Activated CD8-positive, alpha-beta memory T cell treated with anti-CD3 and anti-CD28 coated beads, Interleukin-2, amount 10 ng/mL, durations not matched to agents 7 days and 5 days (primary cell): ENCODE measurements at regions not wholly inside any gene's neighbourhood (a gene's known extent, or its start where the extent isn't known, plus 50 kb on each side); places are given as distances from the start of the nearest gene placed in this dataset.
"Not testable (repeated sequence)": the region's sequence is repeated elsewhere in the genome, so short reads cannot be mapped to it uniquely, and the experiment has no call there.

Experiments
- ATAC-seq: fragments of 150-1000 bp; cut with Tn5 transposase; one replicate; pipeline ENCODE4 v1.10.0; 2021; ENCODE audit warnings: moderate library complexity
- CTCF ChIA-PET: fragments of 350-600 bp; sonication (Branson Sonifier 250); formaldehyde crosslinking; loops from one replicate; lab custom pipeline; 2021; ENCODE audit warnings: antibody characterized with exemption; lab: Charles Lee
- DNase-seq: peaks from one replicate; pipeline ENCODE4 v3.0.0-alpha.2; 2020
- H3K27ac Mint-ChIP-seq: one replicate; pipeline ENCODE4 v1.8.0; 2021; ENCODE audit warnings: mild to moderate bottlenecking, mixed read lengths
- H3K27me3 Mint-ChIP-seq: one replicate; pipeline ENCODE4 v1.8.0; 2021; ENCODE audit warnings: mixed read lengths
- H3K36me3 Mint-ChIP-seq: one replicate; pipeline ENCODE4 v1.8.0; 2021; ENCODE audit warnings: mild to moderate bottlenecking, mixed read lengths
- H3K4me1 Mint-ChIP-seq: one replicate; pipeline ENCODE4 v1.8.0; 2021; ENCODE audit warnings: mixed read lengths
- H3K4me3 Mint-ChIP-seq: one replicate; pipeline ENCODE4 v1.8.0; 2021; ENCODE audit warnings: mild to moderate bottlenecking, moderate library complexity, mixed read lengths
- H3K9me3 Mint-ChIP-seq: one replicate; pipeline ENCODE4 v1.8.0; 2022; ENCODE audit warnings: low read depth, mixed read lengths

- not testable (repeated sequence) for ATAC-seq, H3K27ac Mint-ChIP-seq, H3K9me3 Mint-ChIP-seq
Observed at GRCh38 chr21:6140467-6141137, 4380.8 kb upstream of the TPTE start.

GRCh38 chr21:6141138-6141474 is 4380.3 kb upstream of the TPTE start:
- H3K27me3 Mint-ChIP-seq, CTCF ChIA-PET, H3K4me3 Mint-ChIP-seq, H3K36me3 Mint-ChIP-seq, DNase-seq, H3K27ac Mint-ChIP-seq, H3K4me1 Mint-ChIP-seq, ATAC-seq, H3K9me3 Mint-ChIP-seq: not testable (repeated sequence)

More at GRCh38 chr21:6140467-6141137, 4380.8 kb upstream of the TPTE start:
- H3K36me3 Mint-ChIP-seq, H3K4me1 Mint-ChIP-seq, CTCF ChIA-PET, H3K27me3 Mint-ChIP-seq, H3K4me3 Mint-ChIP-seq, DNase-seq: not testable (repeated sequence)

- H3K27me3 Mint-ChIP-seq, H3K4me1 Mint-ChIP-seq, DNase-seq, H3K9me3 Mint-ChIP-seq, H3K36me3 Mint-ChIP-seq, H3K4me3 Mint-ChIP-seq, CTCF ChIA-PET, ATAC-seq, H3K27ac Mint-ChIP-seq: not testable (repeated sequence)
Observed at GRCh38 chr21:6153154-6153553, 4368.2 kb upstream of the TPTE start.

GRCh38 chr21:6154524-6155320 is 4366.7 kb upstream of the TPTE start:
- H3K27me3 Mint-ChIP-seq, H3K36me3 Mint-ChIP-seq, DNase-seq: not testable (repeated sequence)

GRCh38 chr21:6156712-6157389 is 4364.5 kb upstream of the TPTE start:
- CTCF ChIA-PET, H3K36me3 Mint-ChIP-seq, H3K27ac Mint-ChIP-seq, ATAC-seq, H3K27me3 Mint-ChIP-seq, H3K4me1 Mint-ChIP-seq, H3K9me3 Mint-ChIP-seq, DNase-seq, H3K4me3 Mint-ChIP-seq: not testable (repeated sequence)

More at GRCh38 chr21:6154524-6155320, 4366.7 kb upstream of the TPTE start:
- H3K27ac Mint-ChIP-seq, H3K4me3 Mint-ChIP-seq, CTCF ChIA-PET, H3K4me1 Mint-ChIP-seq, H3K9me3 Mint-ChIP-seq: not testable (repeated sequence)
- peak; percentile 58 for ATAC-seq

GRCh38 chr21:6157515-6157914 is 4363.9 kb upstream of the TPTE start:
- H3K36me3 Mint-ChIP-seq, H3K4me1 Mint-ChIP-seq, H3K9me3 Mint-ChIP-seq, H3K4me3 Mint-ChIP-seq, H3K27ac Mint-ChIP-seq, DNase-seq, H3K27me3 Mint-ChIP-seq, ATAC-seq, CTCF ChIA-PET: not testable (repeated sequence)

- DNase-seq, H3K9me3 Mint-ChIP-seq, H3K36me3 Mint-ChIP-seq, H3K4me3 Mint-ChIP-seq, CTCF ChIA-PET, H3K4me1 Mint-ChIP-seq, H3K27ac Mint-ChIP-seq, ATAC-seq, H3K27me3 Mint-ChIP-seq: not testable (repeated sequence)
Observed at GRCh38 chr21:6158171-6158570, 4363.2 kb upstream of the TPTE start.
